Heart right ventricle (tissue), 16 donors: ENCODE measurements at regions not wholly inside any gene's neighbourhood (a gene's known extent, or its start where the extent isn't known, plus 50 kb on each side); places are given as distances from the start of the nearest gene placed in this dataset.

Source experiments
- ATAC-seq, 8 donors: fragments of 200-7000 bp; cut with Tn5 transposase; one replicate each; pipeline ENCODE4 v1.9.1; 2020; ENCODE audit warnings: mild to moderate bottlenecking in 8 of 8, moderate library complexity in 8 of 8, moderate number of reproducible peaks in 1 of 8
- DNase-seq, 2 donors: peaks; one replicate each; pipeline ENCODE4 v3.0.0-alpha.2; 2020
- H3K27ac ChIP-seq, 10 donors: fragments of 200-600 bp; sonication (generic) in 2 of 10; one replicate each; pipeline versions ENCODE4 v1.5.0 to v1.8.0; 2020 to 2022; ENCODE audit warnings: mild to moderate bottlenecking in 3 of 10
- H3K27me3 ChIP-seq, 7 donors: fragments of 200-600 bp; one replicate each; pipeline ENCODE4 v1.8.0; 2021 to 2022; ENCODE audit warnings: mild to moderate bottlenecking in 2 of 7
- H3K36me3 ChIP-seq, 9 donors: fragments of 200-600 bp; sonication (generic) in 1 of 9; one replicate each; pipeline versions ENCODE4 v1.5.0 to v1.8.0; 2020 to 2022; ENCODE audit warnings: mild to moderate bottlenecking in 2 of 9
- H3K4me1 ChIP-seq, 9 donors: fragments of 200-600 bp; sonication (generic) in 1 of 9; one replicate each; pipeline versions ENCODE4 v1.5.0 to v1.8.0; 2020 to 2022; ENCODE audit warnings: mild to moderate bottlenecking in 4 of 9
- H3K4me3 ChIP-seq, 10 donors: fragments of 200-600 bp; sonication (generic) in 2 of 10; one replicate each; pipeline versions ENCODE4 v1.5.0 to v1.8.0; 2020 to 2022; ENCODE audit warnings: mild to moderate bottlenecking in 7 of 10, moderate library complexity in 2 of 10
- H3K9me3 ChIP-seq, 11 donors: fragments of 200-600 bp in 10 of 11; sonication (generic) in 2 of 11; one replicate each; pipeline versions ENCODE4 v1.5.0 to v1.8.0; 2013 to 2022; ENCODE audit warnings: mild to moderate bottlenecking in 2 of 11, control low read depth in 1 of 11, moderate library complexity in 1 of 11
- WGBS, 2 donors: extraction: QIAGEN DNeasy Blood & Tissue Kit; methylation state at CpG; one replicate each; pipeline ENCODE4 v1.1.7; 2013; ENCODE audit warnings: inconsistent platforms in 1 of 2; 5-methylcytosine and 5-hydroxymethylcytosine counted together
- intact Hi-C, 10 donors: fragments of 100-400 bp; cut with DNase I; formaldehyde crosslinking; loops; one replicate each; pipeline versions ENCODE4 v1.11.1 to v1.14.2; 2022
- TF ChIP-seq, protein P1 (sequence below), 9 donors: fragments of 200-600 bp; sonication (generic) in 2 of 9; IDR thresholded peaks; one replicate each; pipeline versions ENCODE4 v1.5.0 to v1.8.0; 2021 to 2022; ENCODE audit warnings: antibody characterized with exemption in 9 of 9, mild to moderate bottlenecking in 5 of 9, moderate library complexity in 1 of 9
- donor health status: Arrhythmogenic right ventricular cardiomyopathy.
- donor health status: ischemic (EF 13 %, LVEDD 7.1; RV severe dilation, severe dysfunction).
- donor health status: healthy with polysubstance abuse.
- donor health status: DM: no; HTN: yes; CAD: no.
- donor health status: DM: no; HTN: no; CAD: no.
- donor health status: ischemic (EF 25% LVEDD 6.9; RV normal size, moderate dysfunction).
- donor health status: ischemic (EF 25% LVEDD 5.7; RV mildly dilated, moderate dysfunction).
- donor health status: healthy.
- donor health status: DM: yes; HTN: yes; CAD: no.
- donor health status: Ischemic cardiomyopathy.
- donor health status: ischemic (EF 35%, LVEDD 5.7; RV mildly dilated, moderate dysfunction).
- donor health status: nonischemic (EF 11% LVEDD 7.7; RV severe dilation, severe dysfunction).
- donor health status: DM: yes; HTN: yes; CAD: no.
- donor health status: PGD.
- donor health status: ischemic (EF 29% LVEDD 5.4; RV normal size, mild dysfunction).
- donor health status: nonischemic (EF 23%, LVEDD 6.1; RV moderate dilation, normal function).

- no peak overlapping the region for H3K4me3 ChIP-seq
- H3K27ac ChIP-seq = no peak overlapping the region
- no peak for DNase-seq
- H3K4me1 ChIP-seq = no peaks in the 10 kb centered on the region
- TF ChIP-seq, protein P1, sequence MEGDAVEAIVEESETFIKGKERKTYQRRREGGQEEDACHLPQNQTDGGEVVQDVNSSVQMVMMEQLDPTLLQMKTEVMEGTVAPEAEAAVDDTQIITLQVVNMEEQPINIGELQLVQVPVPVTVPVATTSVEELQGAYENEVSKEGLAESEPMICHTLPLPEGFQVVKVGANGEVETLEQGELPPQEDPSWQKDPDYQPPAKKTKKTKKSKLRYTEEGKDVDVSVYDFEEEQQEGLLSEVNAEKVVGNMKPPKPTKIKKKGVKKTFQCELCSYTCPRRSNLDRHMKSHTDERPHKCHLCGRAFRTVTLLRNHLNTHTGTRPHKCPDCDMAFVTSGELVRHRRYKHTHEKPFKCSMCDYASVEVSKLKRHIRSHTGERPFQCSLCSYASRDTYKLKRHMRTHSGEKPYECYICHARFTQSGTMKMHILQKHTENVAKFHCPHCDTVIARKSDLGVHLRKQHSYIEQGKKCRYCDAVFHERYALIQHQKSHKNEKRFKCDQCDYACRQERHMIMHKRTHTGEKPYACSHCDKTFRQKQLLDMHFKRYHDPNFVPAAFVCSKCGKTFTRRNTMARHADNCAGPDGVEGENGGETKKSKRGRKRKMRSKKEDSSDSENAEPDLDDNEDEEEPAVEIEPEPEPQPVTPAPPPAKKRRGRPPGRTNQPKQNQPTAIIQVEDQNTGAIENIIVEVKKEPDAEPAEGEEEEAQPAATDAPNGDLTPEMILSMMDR (IDR thresholded peaks at IDR 0.05) = no peak
- H3K9me3 ChIP-seq = no peaks in the 10 kb centered on the region
- no peaks in the 10 kb centered on the region for H3K36me3 ChIP-seq
- 72 to 83% methylated on average over 4 of the region's 4 CpGs for WGBS, 2 donors
- intact Hi-C loops = no loop called here
- H3K27me3 ChIP-seq = peaks cover 0 to 4% (median 0%) of the 10 kb centered on the region in 7 donors
- no peak for ATAC-seq
Measured at GRCh38 chr2:17190527-17190926, 327.7 kb downstream of the RAD51AP2 start.

- Histone ChIP-seq H3K4me1 (no peaks in the 10 kb centered on the region), H3K27me3 (peaks cover 0 to 4% (median 0%) of the 10 kb centered on the region in 7 donors), H3K36me3 (no peaks in the 10 kb centered on the region), H3K27ac (no peak overlapping the region), H3K9me3 (no peaks in the 10 kb centered on the region), H3K4me3 (no peak overlapping the region)
- TF ChIP-seq, protein P1 (IDR thresholded peaks at IDR 0.05) = no peak
- intact Hi-C loops = no loop called here
- WGBS, 2 donors = 52 to 72% methylated on average over 1 of the region's 1 CpG
- DNase-seq (no peak), ATAC-seq (no peak)
Measured at GRCh38 chr2:17188721-17189120, 329.5 kb downstream of the RAD51AP2 start.

- TF ChIP-seq, protein P1 (IDR thresholded peaks at IDR 0.05) = no peak
Measured at GRCh38 chr2:17184512-17184911, 333.7 kb downstream of the RAD51AP2 start.

GRCh38 chr2:17182399-17182798, 335.8 kb downstream of the RAD51AP2 start:
- Histone ChIP-seq H3K27ac (no peak overlapping the region), H3K36me3 (no peaks in the 10 kb centered on the region), H3K9me3 (no peaks in the 10 kb centered on the region), H3K4me1 (no peaks in the 10 kb centered on the region), H3K4me3 (no peak overlapping the region), H3K27me3 (no peaks in the 10 kb centered on the region)
- ATAC-seq = no peak
- intact Hi-C loops = no loop called here
- DNase-seq = no peak
- TF ChIP-seq, protein P1 (IDR thresholded peaks at IDR 0.05) = no peak

More at GRCh38 chr2:17184512-17184911, 333.7 kb downstream of the RAD51AP2 start:
- H3K36me3 ChIP-seq = no peaks in the 10 kb centered on the region
- WGBS, 2 donors = 75 to 76% methylated on average over 2 of the region's 2 CpGs
- intact Hi-C loops = no loop called here
- H3K27me3 ChIP-seq = no peaks in the 10 kb centered on the region
- no peaks in the 10 kb centered on the region for H3K4me1 ChIP-seq
- ATAC-seq (no peak), DNase-seq (no peak)
- H3K27ac ChIP-seq = no peak overlapping the region
- H3K4me3 ChIP-seq = no peak overlapping the region
- no peaks in the 10 kb centered on the region for H3K9me3 ChIP-seq
